GM19397 (cell line): ENCODE measurements at regions not wholly inside any gene's neighbourhood (a gene's known extent, or its start where the extent isn't known, plus 50 kb on each side); places are given as distances from the start of the nearest gene placed in this dataset.
"Not testable (repeated sequence)": the region's sequence is repeated elsewhere in the genome, so short reads cannot be mapped to it uniquely, and the experiment has no call there.

Experiments used
- ATAC-seq: cut with Tn5 transposase; IDR thresholded peaks from one replicate; pipeline ENCODE4 v1.9.1; 2021; ENCODE audit warnings: mild to moderate bottlenecking, moderate library complexity; ENCODE audit not compliant: unreplicated experiment

- ATAC-seq, result no peak
Measured at GRCh38 chr18:38571651-38572050, 1006.1 kb upstream of the CELF4 start.

- ATAC-seq, result no peak
Measured at GRCh38 chr18:38565513-38565912, 999.9 kb upstream of the CELF4 start.

GRCh38 chr18:38563396-38563980 lies 997.9 kb upstream of the CELF4 start:
- no peak for ATAC-seq

- ATAC-seq, result no peak
Measured at GRCh38 chr18:38557006-38557405, 991.4 kb upstream of the CELF4 start.

- no peak for ATAC-seq
Measured at GRCh38 chr18:38552732-38553321, 987.2 kb upstream of the CELF4 start.

- ATAC-seq, result no peak
Measured at GRCh38 chr18:38551881-38552280, 986.3 kb upstream of the CELF4 start.

- no peak for ATAC-seq
Measured at GRCh38 chr18:38545071-38545470, 979.5 kb upstream of the CELF4 start.

GRCh38 chr18:38539856-38540255 lies 974.3 kb upstream of the CELF4 start:
- no peak for ATAC-seq

- no peak for ATAC-seq
Measured at GRCh38 chr18:38539371-38539770, 973.8 kb upstream of the CELF4 start.

GRCh38 chr18:38534073-38534472 lies 968.5 kb upstream of the CELF4 start:
- no peak for ATAC-seq

GRCh38 chr18:38526922-38527321 lies 961.3 kb upstream of the CELF4 start:
- ATAC-seq, result no peak

GRCh38 chr18:38525039-38525438 lies 959.4 kb upstream of the CELF4 start:
- no peak for ATAC-seq

- ATAC-seq, result no peak
Measured at GRCh38 chr18:38520786-38521185, 955.2 kb upstream of the CELF4 start.

GRCh38 chr18:38502539-38502938 lies 936.9 kb upstream of the CELF4 start:
- ATAC-seq, result no peak

- ATAC-seq, result no peak
Measured at GRCh38 chr18:38497266-38497665, 931.7 kb upstream of the CELF4 start.

- ATAC-seq, result no peak
Measured at GRCh38 chr18:38496222-38496793, 930.7 kb upstream of the CELF4 start.

GRCh38 chr18:38494065-38494464 lies 928.5 kb upstream of the CELF4 start:
- ATAC-seq, result no peak

- ATAC-seq, result no peak
Measured at GRCh38 chr18:38491195-38491594, 925.6 kb upstream of the CELF4 start.

GRCh38 chr18:38489721-38490120 lies 924.1 kb upstream of the CELF4 start:
- not testable (repeated sequence) for ATAC-seq

- ATAC-seq, result no peak
Measured at GRCh38 chr18:38487521-38487920, 921.9 kb upstream of the CELF4 start.

GRCh38 chr18:38483326-38483725 lies 917.7 kb upstream of the CELF4 start:
- ATAC-seq, result no peak

- no peak for ATAC-seq
Measured at GRCh38 chr18:38481576-38481975, 916.0 kb upstream of the CELF4 start.

GRCh38 chr18:38475686-38476085 lies 910.1 kb upstream of the CELF4 start:
- no peak for ATAC-seq
